BJ (cell line): ENCODE measurements at regions not wholly inside any gene's neighbourhood (a gene's known extent, or its start where the extent isn't known, plus 50 kb on each side); places are given as distances from the start of the nearest gene placed in this dataset.

ENCODE experiments used
- CTCF ChIA-PET: fragments of 350-600 bp; formaldehyde crosslinking; extraction: SDS; loops from one replicate; lab custom pipeline; 2021; ENCODE audit warnings: antibody characterized with exemption, inconsistent platforms; lab: Yijun Ruan, JAX
- POLR2A ChIA-PET: fragments of 300-600 bp; sonication (Branson Sonifier 250); formaldehyde crosslinking; extraction: SDS; loops from one replicate; lab custom pipeline; 2021; ENCODE audit warnings: antibody characterized with exemption; lab: Charles Lee
- DNase-seq: peaks from one replicate; pipeline ENCODE4 v3.0.0-alpha.2; 2011; ENCODE audit warnings: low read depth
- H3K27me3 ChIP-seq: 2 replicates; pipeline ENCODE4 v1.6.0; 2011; ENCODE audit warnings: low read length; ENCODE audit not compliant: control insufficient read depth, insufficient read depth
- H3K36me3 ChIP-seq: 2 replicates; pipeline ENCODE4 v1.5.1; 2011; ENCODE audit warnings: low read length; ENCODE audit not compliant: control insufficient read depth, insufficient read depth
- H3K4me3 ChIP-seq: 2 replicates; pipeline ENCODE4 v1.5.1; 2011; ENCODE audit warnings: low read depth, mild to moderate bottlenecking, control low read depth, low read length
- CTCF ChIP-seq: IDR thresholded peaks from 2 replicates; pipeline ENCODE4 v1.5.1; 2011; ENCODE audit warnings: low read depth, mild to moderate bottlenecking, control low read depth, inconsistent platforms, low read length, moderate library complexity; ENCODE audit not compliant: insufficient read depth

GRCh38 chr10:78511324-78512204 is 477.9 kb downstream of the RPS24 start:
- ChIA-PET CTCF (no interaction called here), POLR2A (interaction anchor here (0.7 kb wide), 1 partner anchor 17 kb away, joined by 3 read pairs; no protein-coding TSS in a partner anchor)
- Histone ChIP-seq H3K36me3 (no peaks in the 10 kb centered on the region), H3K4me3 (no peak overlapping the region), H3K27me3 (no peaks in the 10 kb centered on the region)
- no peak for TF ChIP-seq CTCF
- DNase-seq: no peak

- no peaks in the 10 kb centered on the region for H3K27me3 ChIP-seq
- POLR2A ChIA-PET: no interaction called here
- DNase-seq: no peak
- CTCF ChIA-PET: no interaction called here
- TF ChIP-seq CTCF: no peak
- no peak overlapping the region for H3K4me3 ChIP-seq
- H3K36me3 ChIP-seq: no peaks in the 10 kb centered on the region
Measured at GRCh38 chr10:78512205-78512550, 478.5 kb downstream of the RPS24 start.

GRCh38 chr10:78513330-78513729 is 479.7 kb downstream of the RPS24 start:
- ChIA-PET POLR2A (no interaction called here), CTCF (interaction anchor here (1.1 kb wide), 1 partner anchor 15 kb away, joined by 3 read pairs; no protein-coding TSS in a partner anchor)
- H3K36me3 ChIP-seq: no peaks in the 10 kb centered on the region
- H3K4me3 ChIP-seq: no peak overlapping the region
- TF ChIP-seq CTCF: no peak
- H3K27me3 ChIP-seq: no peaks in the 10 kb centered on the region
- DNase-seq: no peak

- TF ChIP-seq CTCF: no peak
- Histone ChIP-seq H3K4me3 (no peak overlapping the region), H3K27me3 (no peaks in the 10 kb centered on the region), H3K36me3 (no peaks in the 10 kb centered on the region)
- no peak for DNase-seq
- CTCF ChIA-PET: interaction anchor here (1.1 kb wide), 1 partner anchor 16 kb away, joined by 3 read pairs; no protein-coding TSS in a partner anchor
- POLR2A ChIA-PET: no interaction called here
Measured at GRCh38 chr10:78513986-78514385, 480.3 kb downstream of the RPS24 start.

GRCh38 chr10:78514459-78514858 is 480.8 kb downstream of the RPS24 start:
- no peak for TF ChIP-seq CTCF
- H3K36me3 ChIP-seq: no peaks in the 10 kb centered on the region
- ChIA-PET POLR2A (no interaction called here), CTCF (no interaction called here)
- no peak overlapping the region for H3K4me3 ChIP-seq
- no peak for DNase-seq
- no peaks in the 10 kb centered on the region for H3K27me3 ChIP-seq
